Erythroblast (primary cell): ENCODE measurements at regions not wholly inside any gene's neighbourhood (a gene's known extent, or its start where the extent isn't known, plus 50 kb on each side); places are given as distances from the start of the nearest gene placed in this dataset.

Experiments used
- GATA1 ChIP-seq: IDR thresholded peaks from 2 replicates; pipeline ENCODE4 v1.6.1; 2011; ENCODE audit warnings: low read depth, mild to moderate bottlenecking, control low read depth, low read length, moderate library complexity
- POLR2A ChIP-seq: IDR thresholded peaks from 2 replicates; pipeline ENCODE4 v1.6.1; 2011; ENCODE audit warnings: mild to moderate bottlenecking, low read length

DNA sequence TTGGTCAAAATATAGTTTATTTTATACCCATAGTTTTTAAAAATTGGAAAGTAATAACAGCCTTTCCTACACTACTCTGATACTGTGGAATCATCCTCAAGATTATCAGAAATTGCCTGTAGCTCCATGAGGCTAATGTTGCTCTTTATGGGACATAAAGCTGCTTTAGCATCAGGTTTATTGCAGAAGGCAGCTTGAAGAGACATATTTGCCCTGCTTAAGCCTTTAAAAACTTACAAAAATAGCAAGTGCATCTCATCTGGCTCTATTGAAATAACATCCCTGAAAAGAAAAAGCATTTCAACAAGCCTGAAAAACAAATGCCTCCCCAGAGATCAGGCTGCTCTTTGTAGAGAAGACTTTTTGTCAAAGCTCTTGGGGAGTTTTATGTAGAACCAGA lies 142.9 kb upstream of the MON1B start:
- TF ChIP-seq POLR2A (no peak), GATA1 (no peak)
